ENCODE measurements at regions not wholly inside any gene's neighbourhood (a gene's known extent, or its start where the extent isn't known, plus 50 kb on each side); places are given as distances from the start of the nearest gene placed in this dataset.

DNA sequence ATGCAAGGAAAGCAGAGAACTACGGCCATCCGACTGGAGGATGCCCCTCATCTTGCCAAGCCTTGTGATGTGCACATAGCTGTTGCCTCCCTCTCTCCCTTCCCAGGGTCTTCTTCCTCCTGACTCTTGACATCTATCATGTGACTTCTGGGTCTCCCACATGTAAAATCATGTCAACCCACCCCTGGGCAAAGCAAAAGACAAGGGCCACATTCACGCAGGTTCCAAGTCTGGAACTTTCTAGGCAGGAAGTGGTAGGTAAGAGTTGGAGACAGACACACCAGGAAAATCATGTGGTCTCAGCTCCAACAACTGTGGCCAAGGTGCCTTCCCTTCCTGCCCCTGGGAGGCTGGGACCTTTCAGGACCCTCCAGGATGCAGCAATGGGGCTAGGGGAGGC is 187.3 kb downstream of the CXCL12 start:
- TF ChIP-seq CTCF (IDR thresholded peaks at IDR 0.05): no peak
- TF ChIP-seq POLR2A (IDR thresholded peaks at IDR 0.05): no peak
- no peak for TF ChIP-seq POLR2AphosphoS5 (IDR thresholded peaks at IDR 0.05)
